K562 (cell line): ENCODE measurements at regions not wholly inside any gene's neighbourhood (a gene's known extent, or its start where the extent isn't known, plus 50 kb on each side); places are given as distances from the start of the nearest gene placed in this dataset.

Source experiments
- ATAC-seq: fragments of 200-7000 bp; cut with Tn5 transposase; 3 replicates; pipeline ENCODE4 v1.9.1; 2020; ENCODE audit warnings: moderate library complexity
- BruUV-seq: library from RNA; stranded (reverse); fragments of 400-500 nt; replicated peaks from 2 replicates; lab custom pipeline; 2021; lab: Mats Ljungman, UMichigan
- CTCF ChIA-PET: fragments of 300-600 bp; formaldehyde crosslinking; extraction: SDS; loops from one replicate; lab custom pipeline; 2021; ENCODE audit warnings: low intra/inter-chr PET ratio; lab: Yijun Ruan, JAX
- POLR2A ChIA-PET: fragments of 300-600, 350-650 bp; sonication (Branson Sonifier 250); formaldehyde crosslinking; extraction: SDS; loops from one replicate; lab custom pipeline; 2021; ENCODE audit warnings: antibody characterized with exemption, inconsistent platforms; lab: Yijun Ruan, JAX
- DNase-seq, 4 experiments: peaks; one replicate each; pipeline versions ENCODE4 v3.0.0 to v3.0.0-alpha.2; 2011 to 2018; ENCODE audit warnings: low spot score in 3 of 4, mixed read lengths in 3 of 4; ENCODE audit errors: extremely low read depth in 1 of 4
- FAIRE-seq: peaks from 2 replicates; lab custom pipeline; 2011; peaks lifted over from hg19 to GRCh38; lab: Jason Lieb, UNC
- H2AFZ ChIP-seq: 2 replicates; pipeline ENCODE4 v1.6.0; 2011; ENCODE audit warnings: low read depth, low read length, control low read depth, inconsistent platforms
- H3K27ac ChIP-seq: fragments of 200-600 bp; 3 replicates; pipeline ENCODE4 v1.8.0; 2011; ENCODE audit warnings: low read depth, mild to moderate bottlenecking, control low read depth, inconsistent platforms, low read length, moderate library complexity, mixed read lengths; ENCODE audit errors: extremely low read depth
- H3K27me3 ChIP-seq, 2 experiments: fragments of 300-600 bp in 1 of 2; 2 replicates in 1 of 2; 3 replicates in 1 of 2; pipeline versions ENCODE4 v1.6.0 to v1.8.0; 2011; ENCODE audit warnings: inconsistent platforms in 2 of 2, low read length in 2 of 2, mild to moderate bottlenecking in 1 of 2, mixed read lengths in 1 of 2, moderate library complexity in 1 of 2; ENCODE audit not compliant: control insufficient read depth in 2 of 2, insufficient read depth in 2 of 2
- H3K36me3 ChIP-seq: fragments of 300-600 bp; 3 replicates; pipeline ENCODE4 v1.8.0; 2011; ENCODE audit warnings: mild to moderate bottlenecking, low read length, inconsistent platforms; ENCODE audit not compliant: control insufficient read depth, insufficient read depth
- H3K4me1 ChIP-seq, 2 experiments: fragments of 200-600 bp in 1 of 2; replicated peaks in 1 of 2; 2 replicates in 1 of 2; 3 replicates in 1 of 2; pipeline versions ENCODE4 v1.5.1 to v1.8.0; 2011; ENCODE audit warnings: inconsistent platforms in 2 of 2, low read length in 2 of 2, mild to moderate bottlenecking in 1 of 2, mixed read lengths in 1 of 2, moderate library complexity in 1 of 2; ENCODE audit not compliant: control insufficient read depth in 2 of 2, insufficient read depth in 2 of 2
- H3K4me2 ChIP-seq: 2 replicates; pipeline ENCODE4 v1.6.1; 2011; ENCODE audit warnings: low read length, control low read depth, inconsistent platforms, mixed read lengths; ENCODE audit not compliant: insufficient read depth
- H3K4me3 ChIP-seq: fragments of 200-600 bp; sonication (generic), shearing (Covaris generic); 2 replicates; pipeline ENCODE4 v1.5.1; 2016; ENCODE audit warnings: control low read depth, inconsistent platforms
- H3K79me2 ChIP-seq: fragments of 200-600 bp; 3 replicates; pipeline ENCODE4 v1.8.0; 2011; ENCODE audit warnings: low read length, inconsistent platforms; ENCODE audit not compliant: control insufficient read depth, insufficient read depth
- H3K9ac ChIP-seq, 2 experiments: 2 replicates each; pipeline versions ENCODE4 v1.6.0 to v1.6.1; 2011; ENCODE audit warnings: low read depth in 2 of 2, low read length in 2 of 2, control low read depth in 1 of 2, inconsistent platforms in 1 of 2, mild to moderate bottlenecking in 1 of 2, mixed read lengths in 1 of 2; ENCODE audit not compliant: insufficient read depth in 1 of 2
- H3K9me1 ChIP-seq: one replicate; pipeline ENCODE4 v1.6.0; 2011; ENCODE audit warnings: inconsistent platforms, mild to moderate bottlenecking, low read length, moderate library complexity; ENCODE audit not compliant: control insufficient read depth, insufficient read depth
- H3K9me3 ChIP-seq: replicated peaks from 2 replicates; pipeline ENCODE4 v1.5.1; 2011; ENCODE audit warnings: low read depth, low read length, inconsistent platforms; ENCODE audit not compliant: control insufficient read depth, insufficient read depth
- H4K20me1 ChIP-seq: replicated peaks from 2 replicates; pipeline ENCODE4 v1.6.1; 2011; ENCODE audit warnings: low read length, inconsistent platforms, mixed read lengths; ENCODE audit not compliant: control insufficient read depth, insufficient read depth
- CREB1 ChIP-seq, 2 experiments: sonication (generic) in 1 of 2; formaldehyde crosslinking in 1 of 2; IDR thresholded peaks; 2 replicates each; pipeline versions ENCODE4 v1.6.1 to v1.8.0; 2012 to 2022; ENCODE audit warnings: inconsistent platforms in 1 of 2, mild to moderate bottlenecking in 1 of 2, missing genetic modification reagents in 1 of 2, moderate library complexity in 1 of 2
- CREM ChIP-seq: IDR thresholded peaks from 2 replicates; pipeline ENCODE4 v1.6.1; 2014; ENCODE audit warnings: antibody characterized with exemption, low read depth
- DACH1 ChIP-seq: fragments of 450-650 bp; IDR thresholded peaks from 2 replicates; pipeline ENCODE4 v1.6.1; 2018; ENCODE audit not compliant: partially characterized antibody
- E2F3 ChIP-seq: fragments of 250-450 bp; sonication (Bioruptor Pico); IDR thresholded peaks from 2 replicates; pipeline ENCODE4 v1.4.0; 2020; ENCODE audit warnings: mild to moderate bottlenecking
- MXI1 ChIP-seq: IDR thresholded peaks from 2 replicates; pipeline ENCODE4 v1.6.1; 2011; ENCODE audit warnings: low read depth, mild to moderate bottlenecking, improper control_type of control experiment, low read length
- PCBP2 ChIP-seq: fragments of 200-400 bp; formaldehyde crosslinking; IDR thresholded peaks from 2 replicates; pipeline ENCODE4 v1.6.1; 2018; ENCODE audit warnings: low read length, low read depth, mild to moderate bottlenecking, moderate library complexity; ENCODE audit not compliant: poor library complexity, severe bottlenecking
- RBM15 ChIP-seq: fragments of 200-400 bp; formaldehyde crosslinking; IDR thresholded peaks from 2 replicates; pipeline ENCODE4 v1.6.1; 2018; ENCODE audit warnings: mild to moderate bottlenecking, low read length, moderate library complexity; ENCODE audit not compliant: insufficient read depth
- SIX5 ChIP-seq, 2 experiments: IDR thresholded peaks; 2 replicates each; pipeline ENCODE4 v1.6.1; 2011; ENCODE audit warnings: low read length in 2 of 2, borderline replicate concordance in 1 of 2, low read depth in 1 of 2, mild to moderate bottlenecking in 1 of 2, moderate library complexity in 1 of 2; ENCODE audit not compliant: insufficient read depth in 1 of 2
- YBX1 ChIP-seq: fragments of 450-650 bp; IDR thresholded peaks from 2 replicates; pipeline ENCODE4 v1.7.1; 2016; ENCODE audit warnings: mild to moderate bottlenecking
- ZFP30 ChIP-seq: fragments of 250-450 bp; sonication (Bioruptor Pico); IDR thresholded peaks from 2 replicates; pipeline ENCODE4 v1.8.0; 2022; ENCODE audit warnings: moderate library complexity, mild to moderate bottlenecking, inconsistent platforms, borderline replicate concordance
- ZNF165 ChIP-seq: fragments of 250-450 bp; sonication (Bioruptor Pico); IDR thresholded peaks from 2 replicates; pipeline ENCODE4 v1.4.0; 2020; ENCODE audit warnings: borderline replicate concordance
- ZNF217 ChIP-seq: sonication (generic); formaldehyde crosslinking; IDR thresholded peaks from 2 replicates; pipeline ENCODE4 v1.8.0; 2022; ENCODE audit warnings: mild to moderate bottlenecking, missing genetic modification reagents
- ZNF696 ChIP-seq: fragments of 250-450 bp; sonication (Bioruptor Pico); conservative IDR thresholded peaks from 2 replicates; pipeline ENCODE4 v1.4.0; 2020; ENCODE audit warnings: mild to moderate bottlenecking, moderate library complexity
- WGBS: fragments of 100-300 bp; shearing (Covaris generic); methylation state at CpG from one replicate; pipeline ENCODE4 v1.1.6; 2016; ENCODE audit warnings: low coverage, mixed read lengths; ENCODE audit not compliant: insufficient coverage; ENCODE audit errors: missing lambda C conversion rate; 5-methylcytosine and 5-hydroxymethylcytosine counted together
- in situ Hi-C: fragments of 300-500 bp; cut with MboI; formaldehyde crosslinking; loops from 4 replicates; pipeline ENCODE4 v1.15.0; 2018; ENCODE audit warnings: inconsistent platforms, mixed read lengths
- intact Hi-C: fragments of 100-400 bp; cut with micrococcal nuclease; formaldehyde crosslinking; loops from 2 replicates; pipeline ENCODE4 v1.14.2; 2022
- TF ChIP-seq, protein P1 (sequence below): fragments of 250-450 bp; sonication (Bioruptor Pico); IDR thresholded peaks from 2 replicates; pipeline ENCODE4 v1.5.0; 2020; ENCODE audit warnings: mild to moderate bottlenecking
- TF ChIP-seq, protein P2 (sequence below), 2 experiments: IDR thresholded peaks; 2 replicates each; pipeline ENCODE4 v1.6.1; 2012; ENCODE audit warnings: improper control_type of control experiment in 2 of 2, low read depth in 2 of 2, low read length in 2 of 2, borderline replicate concordance in 1 of 2
- TF ChIP-seq, protein P3 (sequence below): sonication (generic); formaldehyde crosslinking; IDR thresholded peaks from 2 replicates; pipeline ENCODE4 v1.8.1; 2023; ENCODE audit warnings: mild to moderate bottlenecking, missing genetic modification reagents

DNA sequence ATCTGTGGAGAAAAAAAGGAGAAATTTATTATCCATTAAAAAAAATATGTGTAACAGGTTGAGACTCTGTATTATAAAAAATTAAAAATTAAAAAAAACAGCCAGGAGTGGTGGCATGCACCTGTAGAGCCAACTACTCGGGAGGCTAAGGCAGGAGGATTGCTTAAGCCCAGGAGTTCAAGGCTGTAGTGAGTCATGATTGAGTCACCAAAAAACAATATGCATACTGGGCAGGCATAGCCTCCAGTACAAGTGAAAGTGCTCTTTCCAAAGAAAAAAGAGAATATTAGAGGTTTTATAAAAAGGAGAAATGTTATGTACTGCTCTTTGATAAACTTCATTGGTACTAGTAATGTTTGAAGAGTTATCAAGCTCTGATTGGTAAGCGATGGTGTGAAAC is 647.1 kb upstream of the ZWINT start:
- no peak overlapping the region for H3K4me2 ChIP-seq
- no TSS peak for BruUV-seq
- H3K4me3 ChIP-seq, result no peak overlapping the region
- FAIRE-seq (no peak), DNase-seq (no peak), ATAC-seq (no peak)
- no peak overlapping the region for H3K9ac ChIP-seq
- no peaks in the 10 kb centered on the region for H3K9me1 ChIP-seq
- no peaks in the 10 kb centered on the region for H3K4me1 ChIP-seq
- H3K36me3 ChIP-seq, result no peaks in the 10 kb centered on the region
- H2AFZ ChIP-seq, result no peak overlapping the region
- H3K27ac ChIP-seq, result no peak overlapping the region
- H3K9me3 ChIP-seq, result no peaks in the 10 kb centered on the region
- no peaks in the 10 kb centered on the region for H3K27me3 ChIP-seq
- H3K79me2 ChIP-seq, result no peaks in the 10 kb centered on the region
- POLR2A ChIA-PET, result no interaction called here
- CTCF ChIA-PET, result no interaction called here
- H4K20me1 ChIP-seq, result no peaks in the 10 kb centered on the region
- in situ Hi-C loops (no loop called here), intact Hi-C loops (no loop called here)
- 0% methylated on average over 2 of the region's 2 CpGs for WGBS
- no peak for TF ChIP-seq SIX5 (IDR thresholded peaks at IDR 0.05; ENCODE audit: borderline replicate concordance in 1 of 2, insufficient read depth in 1 of 2, low read depth in 1 of 2, low read length in 2 of 2)
- TF ChIP-seq, protein P1, sequence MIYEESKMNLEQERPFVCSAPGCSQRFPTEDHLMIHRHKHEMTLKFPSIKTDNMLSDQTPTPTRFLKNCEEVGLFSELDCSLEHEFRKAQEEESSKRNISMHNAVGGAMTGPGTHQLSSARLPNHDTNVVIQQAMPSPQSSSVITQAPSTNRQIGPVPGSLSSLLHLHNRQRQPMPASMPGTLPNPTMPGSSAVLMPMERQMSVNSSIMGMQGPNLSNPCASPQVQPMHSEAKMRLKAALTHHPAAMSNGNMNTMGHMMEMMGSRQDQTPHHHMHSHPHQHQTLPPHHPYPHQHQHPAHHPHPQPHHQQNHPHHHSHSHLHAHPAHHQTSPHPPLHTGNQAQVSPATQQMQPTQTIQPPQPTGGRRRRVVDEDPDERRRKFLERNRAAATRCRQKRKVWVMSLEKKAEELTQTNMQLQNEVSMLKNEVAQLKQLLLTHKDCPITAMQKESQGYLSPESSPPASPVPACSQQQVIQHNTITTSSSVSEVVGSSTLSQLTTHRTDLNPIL, result no peak
- no peak for TF ChIP-seq DACH1
- no peak for TF ChIP-seq CREM
- TF ChIP-seq, protein P2, sequence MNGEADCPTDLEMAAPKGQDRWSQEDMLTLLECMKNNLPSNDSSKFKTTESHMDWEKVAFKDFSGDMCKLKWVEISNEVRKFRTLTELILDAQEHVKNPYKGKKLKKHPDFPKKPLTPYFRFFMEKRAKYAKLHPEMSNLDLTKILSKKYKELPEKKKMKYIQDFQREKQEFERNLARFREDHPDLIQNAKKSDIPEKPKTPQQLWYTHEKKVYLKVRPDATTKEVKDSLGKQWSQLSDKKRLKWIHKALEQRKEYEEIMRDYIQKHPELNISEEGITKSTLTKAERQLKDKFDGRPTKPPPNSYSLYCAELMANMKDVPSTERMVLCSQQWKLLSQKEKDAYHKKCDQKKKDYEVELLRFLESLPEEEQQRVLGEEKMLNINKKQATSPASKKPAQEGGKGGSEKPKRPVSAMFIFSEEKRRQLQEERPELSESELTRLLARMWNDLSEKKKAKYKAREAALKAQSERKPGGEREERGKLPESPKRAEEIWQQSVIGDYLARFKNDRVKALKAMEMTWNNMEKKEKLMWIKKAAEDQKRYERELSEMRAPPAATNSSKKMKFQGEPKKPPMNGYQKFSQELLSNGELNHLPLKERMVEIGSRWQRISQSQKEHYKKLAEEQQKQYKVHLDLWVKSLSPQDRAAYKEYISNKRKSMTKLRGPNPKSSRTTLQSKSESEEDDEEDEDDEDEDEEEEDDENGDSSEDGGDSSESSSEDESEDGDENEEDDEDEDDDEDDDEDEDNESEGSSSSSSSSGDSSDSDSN (IDR thresholded peaks at IDR 0.05; ENCODE audit: borderline replicate concordance in 1 of 2, low read depth in 2 of 2, low read length in 2 of 2), result no peak
- TF ChIP-seq E2F3 (CRISPR knock-in tag), result no peak
- no peak for TF ChIP-seq CREB1 (IDR thresholded peaks at IDR 0.05)
- no peak for TF ChIP-seq CREB1 (CRISPR knock-in tag; IDR thresholded peaks at IDR 0.05)
- TF ChIP-seq MXI1, result no peak
- TF ChIP-seq, protein P3, sequence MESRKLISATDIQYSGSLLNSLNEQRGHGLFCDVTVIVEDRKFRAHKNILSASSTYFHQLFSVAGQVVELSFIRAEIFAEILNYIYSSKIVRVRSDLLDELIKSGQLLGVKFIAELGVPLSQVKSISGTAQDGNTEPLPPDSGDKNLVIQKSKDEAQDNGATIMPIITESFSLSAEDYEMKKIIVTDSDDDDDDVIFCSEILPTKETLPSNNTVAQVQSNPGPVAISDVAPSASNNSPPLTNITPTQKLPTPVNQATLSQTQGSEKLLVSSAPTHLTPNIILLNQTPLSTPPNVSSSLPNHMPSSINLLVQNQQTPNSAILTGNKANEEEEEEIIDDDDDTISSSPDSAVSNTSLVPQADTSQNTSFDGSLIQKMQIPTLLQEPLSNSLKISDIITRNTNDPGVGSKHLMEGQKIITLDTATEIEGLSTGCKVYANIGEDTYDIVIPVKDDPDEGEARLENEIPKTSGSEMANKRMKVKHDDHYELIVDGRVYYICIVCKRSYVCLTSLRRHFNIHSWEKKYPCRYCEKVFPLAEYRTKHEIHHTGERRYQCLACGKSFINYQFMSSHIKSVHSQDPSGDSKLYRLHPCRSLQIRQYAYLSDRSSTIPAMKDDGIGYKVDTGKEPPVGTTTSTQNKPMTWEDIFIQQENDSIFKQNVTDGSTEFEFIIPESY (CRISPR knock-in tag), result no peak
- no peak for TF ChIP-seq YBX1
- TF ChIP-seq RBM15, result no peak
- no peak for TF ChIP-seq PCBP2
- TF ChIP-seq ZFP30 (CRISPR knock-in tag), result no peak
- no peak for TF ChIP-seq ZNF165 (CRISPR knock-in tag)
- no peak for TF ChIP-seq ZNF217 (CRISPR knock-in tag)
- no peak for TF ChIP-seq ZNF696 (CRISPR knock-in tag)
